WTC11 (cell line): ENCODE measurements at regions not wholly inside any gene's neighbourhood (a gene's known extent, or its start where the extent isn't known, plus 50 kb on each side); places are given as distances from the start of the nearest gene placed in this dataset.
"Not testable (repeated sequence)": the region's sequence is repeated elsewhere in the genome, so short reads cannot be mapped to it uniquely, and the experiment has no call there.

ENCODE experiments used
- ATAC-seq: fragments of 200-7000 bp; cut with Tn5 transposase; 2 replicates; pipeline ENCODE4 v1.10.0; 2021; ENCODE audit warnings: mild to moderate bottlenecking, moderate library complexity
- CTCF ChIA-PET: fragments of 300-600 bp; sonication (Branson Sonifier 250); formaldehyde crosslinking; loops from one replicate; lab custom pipeline; 2021; ENCODE audit warnings: antibody characterized with exemption; lab: Charles Lee
- POLR2A ChIA-PET: fragments of 350-600 bp; sonication (Branson Sonifier 250); formaldehyde crosslinking; loops from one replicate; lab custom pipeline; 2021; ENCODE audit warnings: antibody characterized with exemption; lab: Charles Lee
- DNase-seq: peaks from one replicate; pipeline ENCODE4 v3.0.0; 2021; ENCODE audit warnings: low spot score
- H3K27ac Mint-ChIP-seq: 2 replicates; pipeline ENCODE4 v1.8.0; 2021; ENCODE audit warnings: mixed read lengths
- H3K27me3 Mint-ChIP-seq: 2 replicates; pipeline ENCODE4 v1.8.0; 2021; ENCODE audit warnings: low read depth, mild to moderate bottlenecking, moderate library complexity, mixed read lengths
- H3K36me3 Mint-ChIP-seq: 2 replicates; pipeline ENCODE4 v1.8.0; 2021; ENCODE audit warnings: mixed read lengths
- H3K4me1 Mint-ChIP-seq: 2 replicates; pipeline ENCODE4 v1.8.0; 2022; ENCODE audit warnings: mixed read lengths
- H3K4me3 Mint-ChIP-seq: 2 replicates; pipeline ENCODE4 v1.8.0; 2021; ENCODE audit warnings: mild to moderate bottlenecking, moderate library complexity, mixed read lengths
- H3K9me3 Mint-ChIP-seq: 2 replicates; pipeline ENCODE4 v1.8.0; 2021; ENCODE audit warnings: mixed read lengths
- EMX1 ChIP-seq: fragments of 250-450 bp; sonication (Bioruptor Pico); IDR thresholded peaks from 2 replicates; pipeline ENCODE4 v1.8.0; 2021; ENCODE audit warnings: mild to moderate bottlenecking
- FOXJ3 ChIP-seq: sonication (generic); formaldehyde crosslinking; IDR thresholded peaks from 2 replicates; pipeline ENCODE4 v1.9.0; 2021; ENCODE audit warnings: missing genetic modification reagents, mild to moderate bottlenecking, borderline replicate concordance
- GRHL2 ChIP-seq: fragments of 250-450 bp; sonication (Bioruptor Pico); IDR thresholded peaks from 2 replicates; pipeline ENCODE4 v1.8.0; 2022; ENCODE audit warnings: mild to moderate bottlenecking, moderate library complexity; ENCODE audit not compliant: insufficient replicate concordance, severe bottlenecking
- JUN ChIP-seq: sonication (generic); formaldehyde crosslinking; IDR thresholded peaks from 2 replicates; pipeline ENCODE4 v1.8.0; 2023; ENCODE audit warnings: mild to moderate bottlenecking, missing genetic modification reagents
- KAT7 ChIP-seq: sonication (generic); formaldehyde crosslinking; IDR thresholded peaks from 2 replicates; pipeline ENCODE4 v1.8.1; 2023; ENCODE audit warnings: missing genetic modification reagents, mild to moderate bottlenecking, borderline replicate concordance
- MAX ChIP-seq: sonication (generic); formaldehyde crosslinking; IDR thresholded peaks from 2 replicates; pipeline ENCODE4 v1.8.0; 2022; ENCODE audit warnings: mild to moderate bottlenecking, missing genetic modification reagents
- RELA ChIP-seq: sonication (generic); formaldehyde crosslinking; IDR thresholded peaks from 2 replicates; pipeline ENCODE4 v1.8.1; 2022; ENCODE audit warnings: missing genetic modification reagents, mild to moderate bottlenecking, borderline replicate concordance
- ZNF121 ChIP-seq: sonication (generic); formaldehyde crosslinking; IDR thresholded peaks from 2 replicates; pipeline ENCODE4 v1.8.0; 2023; ENCODE audit warnings: missing genetic modification reagents
- ZNF219 ChIP-seq: sonication (generic); formaldehyde crosslinking; IDR thresholded peaks from 2 replicates; pipeline ENCODE4 v1.8.0; 2023; ENCODE audit warnings: missing genetic modification reagents, mild to moderate bottlenecking, borderline replicate concordance
- ZNF532 ChIP-seq: fragments of 250-450 bp; sonication (Bioruptor Pico); IDR thresholded peaks from 2 replicates; pipeline ENCODE4 v1.9.0; 2021; ENCODE audit warnings: mild to moderate bottlenecking, borderline replicate concordance
- TF ChIP-seq, protein P1 (sequence below): fragments of 250-450 bp; sonication (Bioruptor Pico); conservative IDR thresholded peaks from 2 replicates; pipeline ENCODE4 v1.9.0; 2021; ENCODE audit warnings: mild to moderate bottlenecking
- TF ChIP-seq, protein P2 (sequence below): fragments of 250-450 bp; sonication (Bioruptor Pico); IDR thresholded peaks from 2 replicates; pipeline ENCODE4 v1.9.0; 2021; ENCODE audit warnings: moderate library complexity, mild to moderate bottlenecking, inconsistent platforms, borderline replicate concordance
- TF ChIP-seq, protein P3 (sequence below): sonication (generic); formaldehyde crosslinking; IDR thresholded peaks from 2 replicates; pipeline ENCODE4 v1.8.0; 2023; ENCODE audit warnings: missing genetic modification reagents, mild to moderate bottlenecking, borderline replicate concordance

DNA sequence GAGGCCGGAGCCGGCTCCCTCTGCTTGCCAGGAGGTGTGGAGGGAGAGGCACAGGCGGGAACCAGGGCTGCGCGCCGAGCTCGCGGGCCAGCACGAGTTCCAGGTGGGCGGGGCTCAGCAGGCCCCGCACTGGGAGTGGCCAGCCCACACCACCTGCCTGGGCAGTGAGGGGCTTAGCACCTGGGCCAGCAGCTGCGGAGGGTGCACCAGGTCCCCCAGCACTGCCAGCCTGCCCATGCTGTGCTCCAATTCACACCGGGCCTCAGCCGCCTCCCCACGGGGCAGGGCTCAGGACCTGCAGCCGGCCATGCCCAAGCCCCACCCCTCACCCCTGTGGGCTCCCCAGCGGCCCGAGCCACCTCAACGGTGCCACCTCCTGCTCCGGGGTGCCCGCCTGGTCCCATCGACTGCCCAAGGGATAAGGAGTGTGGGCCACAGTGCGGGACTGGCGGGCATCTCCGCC lies 72.4 kb upstream of the PPP2R5C start:
- Mint-ChIP-seq H3K4me1 (peaks cover 10% of the 10 kb centered on the region), H3K27ac (no peak overlapping the region), H3K36me3 (peaks cover 4% of the 10 kb centered on the region; the same call in 1 of the 2 replicates), H3K27me3 (peaks cover 79% of the 10 kb centered on the region), H3K9me3 (peaks cover 21% of the 10 kb centered on the region), H3K4me3 (no peak overlapping the region)
- DNase-seq (no peak), ATAC-seq (no peak)
- no peak for TF ChIP-seq FOXJ3 (CRISPR knock-in tag)
- 0 out of 2 replicates have a peak, but pooled peaks have one; percentile 33 for TF ChIP-seq RELA (CRISPR knock-in tag)
- POLR2A ChIA-PET = no interaction called here
- CTCF ChIA-PET = no interaction called here

- H3K27me3 Mint-ChIP-seq = peaks cover 71% of the 10 kb centered on the region
- H3K36me3 Mint-ChIP-seq, H3K4me1 Mint-ChIP-seq, POLR2A ChIA-PET, DNase-seq, CTCF ChIA-PET, H3K27ac Mint-ChIP-seq, ATAC-seq, H3K4me3 Mint-ChIP-seq: not testable (repeated sequence)
- peaks cover 21% of the 10 kb centered on the region for H3K9me3 Mint-ChIP-seq
These were observed 71.5 kb upstream of the PPP2R5C start for GRCh38 chr14:101689966-101690365.

DNA sequence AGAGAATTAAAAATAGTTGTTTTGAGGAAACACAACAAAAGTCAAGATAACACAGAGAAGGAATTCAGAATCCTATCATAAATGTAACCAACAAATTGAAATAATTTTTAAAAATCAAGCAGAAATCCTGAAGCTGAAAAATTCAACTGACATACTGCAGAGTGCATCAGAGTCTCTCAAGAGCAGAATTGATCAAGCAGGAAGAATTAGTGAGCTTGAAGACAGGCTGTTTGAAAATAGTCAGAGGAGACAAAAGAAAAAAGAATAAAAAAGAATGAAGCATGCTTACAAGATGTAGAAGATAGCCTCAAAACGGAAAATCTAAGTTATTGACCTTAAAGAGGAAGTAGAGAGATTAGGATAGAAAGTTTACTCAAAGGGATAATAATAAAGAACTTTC lies 65.8 kb upstream of the PPP2R5C start:
- no peak overlapping the region for H3K27ac Mint-ChIP-seq
- no peak overlapping the region for H3K4me3 Mint-ChIP-seq
- peaks cover 66% of the 10 kb centered on the region for H3K27me3 Mint-ChIP-seq
- ChIA-PET POLR2A (no interaction called here), CTCF (no interaction called here)
- ATAC-seq (no peak), DNase-seq (no peak)
- TF ChIP-seq MAX (CRISPR knock-in tag) (no peak), ZNF532 (CRISPR knock-in tag) (no peak), EMX1 (CRISPR knock-in tag) (no peak), ZNF121 (CRISPR knock-in tag) (no peak), KAT7 (CRISPR knock-in tag) (no peak), JUN (CRISPR knock-in tag) (no peak), ZNF219 (CRISPR knock-in tag) (no peak)
- TF ChIP-seq, protein P1, sequence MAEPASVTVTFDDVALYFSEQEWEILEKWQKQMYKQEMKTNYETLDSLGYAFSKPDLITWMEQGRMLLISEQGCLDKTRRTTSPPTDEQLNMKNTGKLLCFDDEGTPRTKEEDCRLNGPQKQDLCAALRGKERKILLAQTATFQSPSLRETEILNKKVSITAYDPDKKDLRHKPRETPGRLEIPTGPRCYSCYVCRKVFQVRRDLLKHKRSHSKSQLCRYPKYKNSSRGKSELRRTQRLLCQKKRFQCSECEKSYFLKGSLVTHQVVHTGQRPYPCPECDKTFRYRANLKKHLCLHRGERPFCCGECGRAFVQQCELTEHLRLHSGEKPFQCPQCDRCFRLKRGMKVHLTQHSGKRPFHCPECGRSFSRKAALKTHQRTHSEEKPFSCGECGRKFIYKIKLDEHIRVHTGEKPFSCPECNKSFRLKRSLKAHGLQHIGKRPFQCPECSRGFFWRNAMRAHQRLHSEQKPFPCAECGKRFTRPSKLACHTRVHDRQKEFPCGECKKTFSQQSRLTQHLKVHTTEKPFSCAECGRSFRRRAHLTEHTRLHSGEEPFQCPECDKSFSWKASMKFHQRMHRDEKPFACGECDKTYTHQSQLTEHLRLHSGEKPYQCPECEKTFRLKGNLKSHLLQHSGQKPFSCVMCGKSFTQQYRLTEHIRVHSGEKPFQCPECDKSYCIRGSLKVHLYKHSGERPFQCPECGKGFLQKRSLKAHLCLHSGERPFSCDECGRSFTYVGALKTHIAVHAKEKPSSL (CRISPR knock-in tag) = no peak
- TF ChIP-seq, protein P2, sequence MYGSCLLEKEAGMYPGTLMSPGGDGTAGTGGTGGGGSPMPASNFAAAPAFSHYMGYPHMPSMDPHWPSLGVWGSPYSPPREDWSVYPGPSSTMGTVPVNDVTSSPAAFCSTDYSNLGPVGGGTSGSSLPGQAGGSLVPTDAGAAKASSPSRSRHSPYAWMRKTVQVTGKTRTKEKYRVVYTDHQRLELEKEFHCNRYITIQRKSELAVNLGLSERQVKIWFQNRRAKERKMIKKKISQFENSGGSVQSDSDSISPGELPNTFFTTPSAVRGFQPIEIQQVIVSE (CRISPR knock-in tag) = no peak
- peaks cover 6% of the 10 kb centered on the region for H3K9me3 Mint-ChIP-seq
- no peaks in the 10 kb centered on the region for H3K36me3 Mint-ChIP-seq
- no peaks in the 10 kb centered on the region for H3K4me1 Mint-ChIP-seq

- ATAC-seq (no peak), DNase-seq (no peak)
- H3K4me1 Mint-ChIP-seq = peaks cover 24% of the 10 kb centered on the region
- peaks cover 2% of the 10 kb centered on the region; the same call in 1 of the 2 replicates for H3K36me3 Mint-ChIP-seq
- no peak overlapping the region for H3K4me3 Mint-ChIP-seq
- CTCF ChIA-PET = interaction anchor here (0.6 kb wide), 1 partner anchor 257 kb away, joined by 3 read pairs; no protein-coding TSS in a partner anchor
- H3K9me3 Mint-ChIP-seq = peaks cover 6% of the 10 kb centered on the region; the same call in 1 of the 2 replicates
- POLR2A ChIA-PET = interaction anchor here (0.5 kb wide), 1 partner anchor 67 kb away, joined by 3 read pairs; no protein-coding TSS in a partner anchor
- H3K27me3 Mint-ChIP-seq = peaks cover 69% of the 10 kb centered on the region
- no peak overlapping the region for H3K27ac Mint-ChIP-seq
- TF ChIP-seq, protein P3, sequence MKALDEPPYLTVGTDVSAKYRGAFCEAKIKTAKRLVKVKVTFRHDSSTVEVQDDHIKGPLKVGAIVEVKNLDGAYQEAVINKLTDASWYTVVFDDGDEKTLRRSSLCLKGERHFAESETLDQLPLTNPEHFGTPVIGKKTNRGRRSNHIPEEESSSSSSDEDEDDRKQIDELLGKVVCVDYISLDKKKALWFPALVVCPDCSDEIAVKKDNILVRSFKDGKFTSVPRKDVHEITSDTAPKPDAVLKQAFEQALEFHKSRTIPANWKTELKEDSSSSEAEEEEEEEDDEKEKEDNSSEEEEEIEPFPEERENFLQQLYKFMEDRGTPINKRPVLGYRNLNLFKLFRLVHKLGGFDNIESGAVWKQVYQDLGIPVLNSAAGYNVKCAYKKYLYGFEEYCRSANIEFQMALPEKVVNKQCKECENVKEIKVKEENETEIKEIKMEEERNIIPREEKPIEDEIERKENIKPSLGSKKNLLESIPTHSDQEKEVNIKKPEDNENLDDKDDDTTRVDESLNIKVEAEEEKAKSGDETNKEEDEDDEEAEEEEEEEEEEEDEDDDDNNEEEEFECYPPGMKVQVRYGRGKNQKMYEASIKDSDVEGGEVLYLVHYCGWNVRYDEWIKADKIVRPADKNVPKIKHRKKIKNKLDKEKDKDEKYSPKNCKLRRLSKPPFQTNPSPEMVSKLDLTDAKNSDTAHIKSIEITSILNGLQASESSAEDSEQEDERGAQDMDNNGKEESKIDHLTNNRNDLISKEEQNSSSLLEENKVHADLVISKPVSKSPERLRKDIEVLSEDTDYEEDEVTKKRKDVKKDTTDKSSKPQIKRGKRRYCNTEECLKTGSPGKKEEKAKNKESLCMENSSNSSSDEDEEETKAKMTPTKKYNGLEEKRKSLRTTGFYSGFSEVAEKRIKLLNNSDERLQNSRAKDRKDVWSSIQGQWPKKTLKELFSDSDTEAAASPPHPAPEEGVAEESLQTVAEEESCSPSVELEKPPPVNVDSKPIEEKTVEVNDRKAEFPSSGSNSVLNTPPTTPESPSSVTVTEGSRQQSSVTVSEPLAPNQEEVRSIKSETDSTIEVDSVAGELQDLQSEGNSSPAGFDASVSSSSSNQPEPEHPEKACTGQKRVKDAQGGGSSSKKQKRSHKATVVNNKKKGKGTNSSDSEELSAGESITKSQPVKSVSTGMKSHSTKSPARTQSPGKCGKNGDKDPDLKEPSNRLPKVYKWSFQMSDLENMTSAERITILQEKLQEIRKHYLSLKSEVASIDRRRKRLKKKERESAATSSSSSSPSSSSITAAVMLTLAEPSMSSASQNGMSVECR (CRISPR knock-in tag) = no peak
- no peak for TF ChIP-seq GRHL2 (CRISPR knock-in tag)
- TF ChIP-seq, protein P1 (CRISPR knock-in tag) = no peak
These were observed 57.4 kb upstream of the PPP2R5C start for GRCh38 chr14:101704140-101704539.
